ENCODE measurements at regions not wholly inside any gene's neighbourhood (a gene's known extent, or its start where the extent isn't known, plus 50 kb on each side); places are given as distances from the start of the nearest gene placed in this dataset.
"Not testable (repeated sequence)": the region's sequence is repeated elsewhere in the genome, so short reads cannot be mapped to it uniquely, and the experiment has no call there.

DNA sequence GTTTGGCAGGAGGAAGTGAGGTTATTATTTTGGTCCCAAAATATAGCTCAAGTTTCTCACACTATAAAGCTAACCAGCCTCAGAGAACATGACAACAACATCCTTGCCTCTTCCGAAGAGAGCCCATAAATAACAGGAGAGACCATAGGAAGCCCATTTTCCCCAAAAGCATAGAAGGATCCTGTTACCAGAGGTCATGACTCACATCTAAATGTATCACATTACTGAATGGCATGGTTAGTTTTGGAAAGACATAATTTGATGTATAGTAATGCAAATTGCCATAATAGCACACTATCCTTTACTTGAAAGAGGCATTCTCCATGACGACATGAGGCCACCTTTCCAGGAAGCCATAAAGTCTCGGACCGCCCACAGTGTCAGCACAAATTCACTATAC lies 238.8 kb upstream of the GRIA3 start:
- Histone ChIP-seq H3K79me2 (ENCODE audit: insufficient read depth, low read length) (no peaks in the 10 kb centered on the region), H3K4me2 (ENCODE audit: insufficient read depth, low read length) (no peak overlapping the region), H3K4me3 (ENCODE audit: insufficient read depth, low read length) (no peak overlapping the region), H3K4me1 (ENCODE audit: insufficient read depth, low read length) (peaks cover 5% of the 10 kb centered on the region), H3K27ac (ENCODE audit: low read depth, low read length) (no peak overlapping the region), H3K9me3 (ENCODE audit: low read depth, low read length) (no peaks in the 10 kb centered on the region), H2AFZ (ENCODE audit: low read length) (no peak overlapping the region), H4K20me1 (ENCODE audit: insufficient read depth, low read length) (no peaks in the 10 kb centered on the region), H3K27me3 (ENCODE audit: insufficient read depth, low read length) (no peaks in the 10 kb centered on the region), H3K36me3 (ENCODE audit: insufficient read depth, low read length) (no peaks in the 10 kb centered on the region)
- no peak for DNase-seq (ENCODE audit: insufficient read length, low spot score, missing footprints)
- no peak for TF ChIP-seq CTCF (IDR thresholded peaks at IDR 0.05; ENCODE audit: extremely low read depth, low read depth, low read length)

DNA sequence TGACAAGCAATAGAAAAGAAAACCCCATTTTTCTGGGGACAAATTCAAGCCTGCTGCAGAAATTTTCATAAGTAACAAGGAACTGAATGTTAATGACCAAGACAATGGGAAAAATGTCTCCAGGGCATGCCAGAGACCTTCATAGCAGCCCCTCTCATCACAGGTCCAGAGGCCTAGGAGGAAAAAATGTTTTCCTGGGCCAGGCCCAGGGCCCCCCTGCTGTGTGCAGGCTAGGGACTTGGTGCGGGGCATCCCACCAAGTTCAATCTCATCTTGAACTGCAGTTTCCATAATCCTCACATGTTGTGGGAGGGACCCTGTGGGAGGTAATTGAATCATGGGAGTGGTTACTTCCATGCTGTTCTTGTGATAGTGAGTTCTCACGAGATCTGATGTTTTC lies 211.5 kb upstream of the GRIA3 start:
- Histone ChIP-seq H4K20me1 (ENCODE audit: insufficient read depth, low read length) (no peaks in the 10 kb centered on the region), H3K4me2 (ENCODE audit: insufficient read depth, low read length) (no peak overlapping the region), H3K79me2 (ENCODE audit: insufficient read depth, low read length) (no peaks in the 10 kb centered on the region), H3K4me1 (ENCODE audit: insufficient read depth, low read length) (no peaks in the 10 kb centered on the region), H3K9me3 (ENCODE audit: low read depth, low read length) (no peaks in the 10 kb centered on the region), H2AFZ (ENCODE audit: low read length) (no peak overlapping the region), H3K27me3 (ENCODE audit: insufficient read depth, low read length) (no peaks in the 10 kb centered on the region), H3K36me3 (ENCODE audit: insufficient read depth, low read length) (no peaks in the 10 kb centered on the region), H3K4me3 (ENCODE audit: insufficient read depth, low read length) (no peak overlapping the region), H3K27ac (ENCODE audit: low read depth, low read length) (no peak overlapping the region)
- no peak for DNase-seq (ENCODE audit: insufficient read length, low spot score, missing footprints)
- TF ChIP-seq CTCF (IDR thresholded peaks at IDR 0.05; ENCODE audit: extremely low read depth, low read depth, low read length), result no peak

GRCh38 chrX:122982521-122982920 lies 201.6 kb upstream of the GRIA3 start:
- Histone ChIP-seq H3K36me3 (ENCODE audit: insufficient read depth, low read length) (no peaks in the 10 kb centered on the region), H3K4me3 (ENCODE audit: insufficient read depth, low read length) (no peak overlapping the region), H3K27ac (ENCODE audit: low read depth, low read length) (no peak overlapping the region), H3K9me3 (ENCODE audit: low read depth, low read length) (no peaks in the 10 kb centered on the region), H4K20me1 (ENCODE audit: insufficient read depth, low read length) (no peaks in the 10 kb centered on the region), H3K27me3 (ENCODE audit: insufficient read depth, low read length) (no peaks in the 10 kb centered on the region), H2AFZ (ENCODE audit: low read length) (no peak overlapping the region), H3K4me2 (ENCODE audit: insufficient read depth, low read length) (no peak overlapping the region), H3K79me2 (ENCODE audit: insufficient read depth, low read length) (no peaks in the 10 kb centered on the region), H3K4me1 (ENCODE audit: insufficient read depth, low read length) (no peaks in the 10 kb centered on the region)
- no peak for TF ChIP-seq CTCF (IDR thresholded peaks at IDR 0.05; ENCODE audit: extremely low read depth, low read depth, low read length)
- DNase-seq (ENCODE audit: insufficient read length, low spot score, missing footprints), result no peak

- not testable (repeated sequence) for H3K36me3 ChIP-seq (ENCODE audit: insufficient read depth, low read length); H3K4me3 ChIP-seq (ENCODE audit: insufficient read depth, low read length); DNase-seq (ENCODE audit: insufficient read length, low spot score, missing footprints); H3K4me1 ChIP-seq (ENCODE audit: insufficient read depth, low read length); H3K79me2 ChIP-seq (ENCODE audit: insufficient read depth, low read length); H3K27ac ChIP-seq (ENCODE audit: low read depth, low read length); H3K9me3 ChIP-seq (ENCODE audit: low read depth, low read length); H3K27me3 ChIP-seq (ENCODE audit: insufficient read depth, low read length); H2AFZ ChIP-seq (ENCODE audit: low read length); H4K20me1 ChIP-seq (ENCODE audit: insufficient read depth, low read length); H3K4me2 ChIP-seq (ENCODE audit: insufficient read depth, low read length)
Measured at GRCh38 chrX:123002844-123003243, 181.2 kb upstream of the GRIA3 start.

DNA sequence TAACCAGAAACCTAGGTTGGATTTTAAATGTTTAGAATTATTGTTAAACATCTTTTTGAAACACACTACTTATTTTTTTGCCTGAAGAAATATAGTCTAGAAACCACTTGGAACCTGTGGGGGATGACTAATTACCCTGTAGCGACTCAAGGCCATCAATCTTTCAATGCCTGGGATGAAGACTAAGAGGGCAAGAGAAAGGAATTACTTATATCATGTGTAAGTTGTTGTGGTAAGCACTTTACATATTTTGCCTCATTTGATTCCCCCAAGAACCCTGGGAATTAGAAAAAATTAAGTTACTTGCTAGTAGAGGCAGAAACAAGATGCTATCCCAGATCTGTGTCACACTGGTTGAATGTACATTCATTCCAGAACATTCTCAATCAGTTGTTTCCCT lies 170.9 kb upstream of the GRIA3 start:
- H4K20me1 ChIP-seq (ENCODE audit: insufficient read depth, low read length), result no peaks in the 10 kb centered on the region
- H3K36me3 ChIP-seq (ENCODE audit: insufficient read depth, low read length), result no peaks in the 10 kb centered on the region
- H3K4me3 ChIP-seq (ENCODE audit: insufficient read depth, low read length), result no peak overlapping the region
- H3K9me3 ChIP-seq (ENCODE audit: low read depth, low read length), result no peaks in the 10 kb centered on the region
- no peak overlapping the region for H2AFZ ChIP-seq (ENCODE audit: low read length)
- no peaks in the 10 kb centered on the region for H3K27me3 ChIP-seq (ENCODE audit: insufficient read depth, low read length)
- H3K79me2 ChIP-seq (ENCODE audit: insufficient read depth, low read length), result no peaks in the 10 kb centered on the region
- H3K27ac ChIP-seq (ENCODE audit: low read depth, low read length), result no peak overlapping the region
- DNase-seq (ENCODE audit: insufficient read length, low spot score, missing footprints), result no peak
- H3K4me1 ChIP-seq (ENCODE audit: insufficient read depth, low read length), result no peaks in the 10 kb centered on the region
- TF ChIP-seq CTCF (IDR thresholded peaks at IDR 0.05; ENCODE audit: extremely low read depth, low read depth, low read length), result no peak
- H3K4me2 ChIP-seq (ENCODE audit: insufficient read depth, low read length), result no peak overlapping the region

Data from osteoblast (primary cell).